AG04449 (cell line): ENCODE measurements at regions not wholly inside any gene's neighbourhood (a gene's known extent, or its start where the extent isn't known, plus 50 kb on each side); places are given as distances from the start of the nearest gene placed in this dataset.

Experiments
- CTCF ChIA-PET: fragments of 350-600 bp; formaldehyde crosslinking; extraction: SDS; loops from one replicate; lab custom pipeline; 2021; ENCODE audit warnings: antibody characterized with exemption; lab: Yijun Ruan, JAX
- POLR2A ChIA-PET: fragments of 400-600, 350-600 bp; formaldehyde crosslinking; extraction: SDS; loops from one replicate; lab custom pipeline; 2020; ENCODE audit warnings: antibody characterized with exemption, inconsistent platforms; lab: Yijun Ruan, JAX
- DNase-seq: peaks from one replicate; pipeline ENCODE4 v3.0.0-alpha.2; 2010; ENCODE audit warnings: low read depth, low spot score
- H3K4me3 ChIP-seq: 2 replicates; pipeline ENCODE4 v1.5.1; 2011; ENCODE audit warnings: low read depth, mild to moderate bottlenecking, control low read depth, low read length
- CTCF ChIP-seq: IDR thresholded peaks from one replicate; pipeline ENCODE4 v1.5.1; 2011; ENCODE audit warnings: mild to moderate bottlenecking, moderate library complexity, low read length, control low read depth, inconsistent platforms; ENCODE audit not compliant: insufficient read depth; ENCODE audit errors: missing control alignments

DNA sequence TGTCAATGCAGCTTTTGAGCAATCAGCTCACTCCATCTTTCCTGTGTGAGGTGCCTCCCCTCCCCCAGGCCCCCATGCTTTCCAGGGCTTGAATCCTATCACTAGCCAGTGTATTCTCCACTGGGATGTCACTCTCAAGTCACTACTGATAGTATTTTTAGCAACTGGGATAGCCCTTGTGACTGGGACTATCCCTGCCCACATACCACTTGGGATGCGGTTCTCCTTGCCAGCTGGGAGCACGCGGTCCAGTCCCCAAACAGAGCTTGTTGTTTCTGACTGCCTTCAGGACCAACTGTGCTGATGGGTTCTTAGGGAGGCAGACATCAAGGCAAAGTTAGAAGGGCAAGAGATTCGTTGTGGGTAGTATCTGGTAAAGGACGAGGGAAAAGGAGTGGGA, 134.9 kb downstream of the FAM161A start:
- ChIA-PET POLR2A (interaction anchor here (0.6 kb wide), 1 partner anchor 27 kb away, joined by 5 read pairs; no protein-coding TSS in a partner anchor), CTCF (interaction anchor here (1.1 kb wide), 1 partner anchor 16 kb away, joined by 3 read pairs; no protein-coding TSS in a partner anchor)
- H3K4me3 ChIP-seq: no peak overlapping the region
- DNase-seq: no peak
- no peak for TF ChIP-seq CTCF

DNA sequence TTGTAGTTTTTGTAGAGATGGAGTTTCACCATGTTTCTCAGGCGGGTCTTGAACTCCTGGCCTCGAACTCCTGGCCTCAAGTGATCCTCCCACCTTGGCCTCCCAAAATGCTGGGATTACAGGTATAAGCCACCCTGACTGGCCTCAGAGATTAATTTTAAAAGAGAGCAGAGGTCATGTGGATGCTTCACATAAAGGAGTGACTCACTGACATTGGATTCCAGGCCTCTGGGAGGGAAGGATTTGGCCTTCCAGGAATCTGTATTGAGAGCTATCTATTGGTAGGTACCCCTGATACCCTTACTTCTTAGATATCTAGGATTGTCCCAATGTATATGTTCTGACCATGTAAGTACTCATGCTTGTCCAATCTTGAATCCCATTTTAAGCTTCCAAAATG, 138.4 kb downstream of the FAM161A start:
- ChIA-PET POLR2A (no interaction called here), CTCF (no interaction called here)
- no peak for TF ChIP-seq CTCF
- no peak for DNase-seq
- H3K4me3 ChIP-seq: no peak overlapping the region

GRCh38 chr2:61714210-61714609, 139.7 kb downstream of the FAM161A start:
- POLR2A ChIA-PET: no interaction called here

DNA sequence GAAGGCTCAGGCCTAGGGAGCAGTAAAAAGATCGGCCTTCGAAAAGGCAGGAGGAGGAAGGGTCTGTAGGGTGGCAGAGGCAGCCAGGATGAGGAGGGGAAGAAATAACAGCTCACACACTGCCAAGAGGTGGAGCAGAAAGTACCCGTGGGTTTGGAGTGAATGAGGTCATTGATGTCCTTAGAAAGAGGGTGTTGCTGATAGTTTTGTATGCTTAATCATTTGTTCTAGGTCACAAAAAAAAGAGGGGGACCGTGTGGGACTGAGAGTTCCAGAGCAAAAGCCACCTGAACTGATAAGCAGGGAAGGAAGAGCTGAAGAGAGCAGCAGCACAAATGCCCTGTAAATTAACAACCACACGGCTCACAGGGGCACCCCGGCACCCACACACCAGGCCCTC, 140.4 kb downstream of the FAM161A start:
- H3K4me3 ChIP-seq: no peak overlapping the region
- POLR2A ChIA-PET: no interaction called here
- no peak for DNase-seq
- CTCF ChIA-PET: no interaction called here
- no peak for TF ChIP-seq CTCF

More at GRCh38 chr2:61714210-61714609, 139.7 kb downstream of the FAM161A start:
- DNase-seq: no peak
- no peak overlapping the region for H3K4me3 ChIP-seq
- TF ChIP-seq CTCF: no peak
- CTCF ChIA-PET: interaction anchor here (1.3 kb wide), 1 partner anchor 56 kb away, joined by 3 read pairs; no protein-coding TSS in a partner anchor

- H3K4me3 ChIP-seq: no peak overlapping the region
- no peak for DNase-seq
- TF ChIP-seq CTCF: no peak
- ChIA-PET CTCF (no interaction called here), POLR2A (no interaction called here)
Observed at GRCh38 chr2:61712060-61712459, 141.8 kb downstream of the FAM161A start.

GRCh38 chr2:61710711-61711110, 143.1 kb downstream of the FAM161A start:
- no peak for TF ChIP-seq CTCF
- ChIA-PET CTCF (no interaction called here), POLR2A (no interaction called here)
- no peak overlapping the region for H3K4me3 ChIP-seq
- no peak for DNase-seq
